Renal pelvis (tissue), 1 donor: ENCODE measurements at regions not wholly inside any gene's neighbourhood (a gene's known extent, or its start where the extent isn't known, plus 50 kb on each side); places are given as distances from the start of the nearest gene placed in this dataset.

ENCODE experiments used
- DNase-seq: peaks from one replicate; pipeline ENCODE4 v3.0.0-alpha.2; 2013

DNA sequence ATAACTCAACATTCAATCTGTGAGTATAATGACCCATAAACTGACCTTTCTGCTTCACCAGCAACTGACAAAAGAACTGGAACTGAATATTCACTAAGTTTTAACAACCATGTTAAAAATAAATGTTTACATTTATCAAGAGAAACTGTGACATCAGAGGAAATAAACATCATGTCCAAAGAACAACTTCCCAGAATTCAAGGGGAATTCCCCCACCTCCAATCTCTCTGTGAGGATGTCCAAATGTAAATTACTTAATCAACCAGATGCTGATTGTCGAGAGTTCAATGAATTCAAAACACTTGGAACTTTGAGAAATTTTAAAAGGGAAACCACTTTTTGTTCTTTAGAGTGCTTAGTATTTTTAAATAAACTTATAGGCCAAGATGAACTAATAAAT, 365.6 kb upstream of the ADGRL2 start:
- DNase-seq = no peak

DNA sequence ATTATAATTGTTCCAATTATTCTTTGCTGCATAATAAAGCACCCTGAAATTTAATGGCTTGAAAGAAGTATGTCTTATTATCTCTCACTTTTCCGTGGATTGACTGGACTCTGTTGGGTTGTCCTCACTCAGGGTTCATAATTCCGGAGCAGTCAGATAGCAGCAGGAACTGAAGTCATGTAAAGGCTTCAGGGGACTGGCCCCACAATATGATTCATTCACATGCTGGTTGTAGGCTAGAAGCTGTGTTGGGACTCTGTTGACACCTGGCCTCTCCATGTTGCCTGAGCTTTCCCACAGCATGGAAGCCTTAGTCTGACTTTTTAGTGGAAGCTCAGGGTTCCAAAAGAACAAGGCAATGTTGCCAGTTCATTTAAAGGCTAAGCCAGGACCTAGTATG, 367.1 kb upstream of the ADGRL2 start:
- DNase-seq = no peak

GRCh38 chr1:81432654-81433109, 368.1 kb upstream of the ADGRL2 start:
- DNase-seq = no peak

DNA sequence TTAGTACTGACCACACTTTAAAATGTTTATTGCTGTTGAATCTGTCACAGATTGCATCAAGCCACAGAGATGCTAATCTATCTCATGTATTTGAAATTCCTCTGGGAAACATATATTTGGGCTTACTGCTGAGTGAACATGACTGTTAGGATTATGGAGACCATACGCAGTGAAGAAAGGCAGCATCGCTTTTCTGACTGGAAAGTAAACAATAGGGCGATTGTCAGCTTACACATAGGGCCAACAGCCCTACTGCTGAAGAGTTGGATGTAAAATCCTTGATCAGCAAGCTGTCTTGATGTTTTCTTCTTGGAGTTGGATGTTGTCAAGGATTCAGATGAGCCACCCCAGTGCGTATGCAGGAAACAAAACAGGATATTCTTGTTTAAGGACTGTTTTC, 368.7 kb upstream of the ADGRL2 start:
- DNase-seq = no peak

GRCh38 chr1:81431624-81432000, 369.1 kb upstream of the ADGRL2 start:
- DNase-seq = no peak

DNA sequence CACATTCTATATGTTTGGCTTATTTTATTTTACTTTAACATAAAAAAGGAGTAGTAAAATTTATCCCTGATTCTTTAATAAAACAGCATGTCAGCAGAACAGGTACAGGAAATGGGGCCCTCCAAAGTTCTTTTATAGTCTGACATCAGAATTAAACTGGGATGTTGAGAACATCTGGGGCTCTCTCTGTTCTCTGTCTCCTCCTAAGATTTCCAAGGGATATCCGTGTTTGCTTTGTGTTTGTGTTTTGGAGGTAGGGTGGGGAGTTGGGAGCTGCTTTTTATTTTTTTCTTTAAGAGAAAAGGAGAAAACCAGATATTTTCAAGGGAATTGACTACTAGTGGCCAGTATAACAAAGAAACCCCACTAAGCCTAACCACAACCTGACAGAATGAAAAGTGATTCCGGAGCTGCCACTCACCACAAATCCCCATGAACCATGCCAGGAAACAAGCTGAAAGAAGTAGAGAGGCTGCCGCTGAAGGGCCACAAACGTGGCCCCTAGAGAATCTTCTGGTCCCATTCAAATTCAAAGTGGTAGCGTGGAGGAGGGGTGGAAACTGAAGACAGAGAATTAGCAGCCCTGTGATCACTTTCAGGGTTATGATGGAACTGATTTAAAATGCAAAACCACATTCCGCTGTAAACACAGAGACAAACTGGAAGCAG, 369.6 kb upstream of the ADGRL2 start:
- DNase-seq = no peak

- DNase-seq = no peak
These were observed 370.3 kb upstream of the ADGRL2 start for GRCh38 chr1:81430236-81430938.

GRCh38 chr1:81428998-81429397, 371.7 kb upstream of the ADGRL2 start:
- no peak for DNase-seq

DNA sequence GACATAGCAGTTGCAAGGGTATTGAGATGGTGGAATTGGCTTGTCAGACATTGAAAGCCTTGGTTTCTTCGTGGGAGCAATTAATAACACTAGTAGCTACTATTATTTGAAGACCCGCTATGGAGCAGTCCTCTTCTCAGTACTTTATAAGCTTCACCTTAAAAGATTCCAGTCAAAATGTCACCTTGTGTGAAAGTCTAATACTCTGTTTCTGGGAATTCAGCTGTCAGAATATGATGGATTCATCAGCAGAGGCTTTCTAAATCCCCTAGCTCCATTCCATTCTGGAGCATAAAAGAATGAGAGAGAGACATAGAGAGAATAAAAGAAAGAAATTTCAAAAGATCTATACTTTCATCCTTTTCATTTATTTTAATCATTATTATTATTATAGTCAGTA, 375.9 kb upstream of the ADGRL2 start:
- no peak for DNase-seq

DNA sequence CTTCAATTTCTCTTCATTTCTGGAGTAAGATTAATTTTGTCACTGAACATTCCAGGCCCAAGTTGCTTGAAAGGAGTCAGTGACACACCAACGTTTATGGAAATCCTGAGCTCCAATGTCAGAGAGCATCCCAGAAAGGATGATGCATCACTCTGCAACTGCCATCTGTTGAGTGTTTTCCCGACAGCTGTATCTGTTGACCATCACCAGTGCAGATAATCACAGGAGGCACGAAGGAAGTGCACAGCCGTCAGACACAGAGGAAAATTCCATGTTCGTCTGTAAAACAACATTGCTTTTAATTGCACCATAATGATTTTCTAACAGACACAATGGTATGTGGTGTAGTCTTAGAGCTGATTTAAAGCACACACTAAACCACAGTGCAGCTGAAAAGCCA, 376.7 kb upstream of the ADGRL2 start:
- no peak for DNase-seq

GRCh38 chr1:81420760-81421159, 380.0 kb upstream of the ADGRL2 start:
- DNase-seq = no peak

- no peak for DNase-seq
These were observed 386.2 kb upstream of the ADGRL2 start for GRCh38 chr1:81414488-81415015.

DNA sequence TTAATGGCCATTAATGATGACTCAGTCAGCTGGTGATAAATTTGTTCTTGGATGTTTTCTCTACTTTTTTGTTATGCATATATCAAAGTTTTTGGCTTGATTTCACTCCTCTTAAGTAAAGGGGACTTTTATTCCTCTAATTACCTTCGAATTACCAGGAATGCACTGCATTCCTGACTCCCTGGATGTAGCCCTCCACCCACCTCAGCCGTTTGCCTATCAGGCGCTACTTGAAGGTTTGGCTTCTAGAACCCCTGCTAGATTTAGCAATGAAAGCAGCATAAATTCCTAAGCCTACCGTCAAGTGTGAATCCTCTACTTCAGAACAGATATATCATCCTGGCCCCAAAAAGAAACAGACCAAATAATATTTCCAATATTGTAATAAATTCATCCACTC, 387.8 kb upstream of the ADGRL2 start:
- no peak for DNase-seq

- DNase-seq = no peak
These were observed 389.8 kb upstream of the ADGRL2 start for GRCh38 chr1:81410941-81411340.

DNA sequence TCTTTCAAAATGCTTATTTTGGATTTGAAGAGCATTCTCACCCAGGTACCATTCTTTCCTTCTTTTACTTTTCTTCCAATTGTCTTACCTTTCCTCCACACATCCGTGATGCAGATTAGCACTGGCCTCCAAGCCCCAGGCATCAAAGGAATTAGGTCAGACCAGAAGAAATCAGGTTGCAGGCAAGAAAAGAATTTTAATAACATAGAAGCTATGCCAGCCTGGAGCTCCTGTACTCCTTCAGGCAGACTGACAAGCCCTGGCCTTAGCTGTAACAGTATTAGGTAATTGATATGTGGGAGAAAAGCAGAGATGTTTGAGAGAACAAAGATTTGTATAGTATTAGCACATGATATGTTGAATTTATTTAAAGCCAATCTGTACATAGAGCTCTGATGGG, 390.4 kb upstream of the ADGRL2 start:
- DNase-seq = no peak

DNA sequence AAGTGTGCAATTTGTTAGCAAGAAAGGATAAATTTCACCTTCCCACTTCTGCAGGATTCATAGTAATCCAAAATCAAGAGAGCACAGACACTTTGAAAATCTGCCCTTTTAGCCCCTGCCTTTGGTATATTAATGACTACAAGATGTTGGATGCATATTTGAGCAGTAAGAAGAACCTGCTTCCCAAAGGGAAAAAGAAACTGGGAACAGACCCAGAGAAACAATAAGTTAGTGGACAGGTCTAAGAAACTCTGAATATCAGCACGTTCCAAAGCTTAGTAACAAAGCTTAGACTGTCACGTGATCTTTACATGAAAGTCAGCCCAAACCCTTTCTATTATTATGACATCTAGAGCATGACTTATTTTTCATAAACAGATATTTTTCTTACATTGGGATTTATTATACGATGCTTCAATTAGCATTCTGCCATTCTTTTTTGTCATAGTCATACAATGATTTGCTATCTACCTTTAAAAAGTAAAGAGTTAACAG, 390.9 kb upstream of the ADGRL2 start:
- no peak for DNase-seq

DNA sequence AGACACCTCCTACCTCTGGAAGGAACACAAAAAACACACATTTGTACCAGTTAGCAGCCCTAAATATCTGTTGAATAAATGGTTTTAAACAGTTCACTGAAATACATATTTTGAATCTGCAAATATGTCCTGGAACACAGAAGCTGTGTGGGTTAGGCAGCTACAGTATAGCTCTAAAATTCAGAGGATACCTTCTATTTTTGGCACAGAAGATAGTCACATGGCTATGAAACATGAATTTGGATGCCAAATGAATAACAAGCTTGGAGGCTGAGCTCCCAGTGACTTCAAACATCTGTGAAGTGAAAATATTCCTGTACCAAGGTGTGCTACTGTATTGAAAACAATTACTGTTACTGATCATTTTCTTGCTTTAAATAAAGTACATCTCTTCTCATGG, 391.5 kb upstream of the ADGRL2 start:
- DNase-seq = no peak

GRCh38 chr1:81408419-81408818, 392.3 kb upstream of the ADGRL2 start:
- no peak for DNase-seq

DNA sequence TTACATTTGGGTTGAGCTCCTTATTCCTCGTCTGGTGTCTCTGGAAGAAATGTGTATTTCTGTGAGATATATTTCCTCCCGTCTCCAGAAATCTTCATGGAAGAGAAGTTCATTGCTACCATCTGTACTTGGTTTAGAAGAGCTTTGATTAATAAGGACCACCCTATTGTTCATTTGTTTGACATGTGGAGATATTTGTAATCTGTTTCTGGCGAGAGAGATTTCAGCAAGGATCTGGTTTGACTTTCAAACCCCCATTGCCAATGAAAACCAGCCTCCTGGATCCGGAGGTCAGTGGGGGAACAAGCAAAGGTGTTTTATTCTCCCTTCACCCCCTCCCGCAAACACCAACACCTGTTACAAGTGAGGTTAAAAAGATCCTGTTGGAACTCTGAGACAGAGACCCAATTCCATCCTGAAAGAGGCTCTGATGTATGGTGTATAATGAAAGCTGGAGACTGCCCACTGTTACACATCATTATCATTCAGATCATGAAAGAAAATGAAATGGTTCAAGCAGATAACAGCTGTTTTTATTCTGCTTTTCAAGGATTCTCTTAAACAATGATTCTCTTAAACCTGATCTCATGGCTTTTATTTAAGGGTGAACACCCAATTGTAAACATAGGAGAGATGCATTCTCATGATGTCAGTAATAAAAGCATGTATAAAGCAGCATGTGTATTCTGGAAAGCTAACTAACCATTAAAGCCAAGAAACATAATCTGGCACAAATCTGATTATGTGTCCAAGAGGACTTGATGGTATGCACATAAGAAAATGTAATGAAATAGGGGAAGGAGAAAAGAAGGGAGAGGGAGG, 393.5 kb upstream of the ADGRL2 start:
- DNase-seq = no peak

DNA sequence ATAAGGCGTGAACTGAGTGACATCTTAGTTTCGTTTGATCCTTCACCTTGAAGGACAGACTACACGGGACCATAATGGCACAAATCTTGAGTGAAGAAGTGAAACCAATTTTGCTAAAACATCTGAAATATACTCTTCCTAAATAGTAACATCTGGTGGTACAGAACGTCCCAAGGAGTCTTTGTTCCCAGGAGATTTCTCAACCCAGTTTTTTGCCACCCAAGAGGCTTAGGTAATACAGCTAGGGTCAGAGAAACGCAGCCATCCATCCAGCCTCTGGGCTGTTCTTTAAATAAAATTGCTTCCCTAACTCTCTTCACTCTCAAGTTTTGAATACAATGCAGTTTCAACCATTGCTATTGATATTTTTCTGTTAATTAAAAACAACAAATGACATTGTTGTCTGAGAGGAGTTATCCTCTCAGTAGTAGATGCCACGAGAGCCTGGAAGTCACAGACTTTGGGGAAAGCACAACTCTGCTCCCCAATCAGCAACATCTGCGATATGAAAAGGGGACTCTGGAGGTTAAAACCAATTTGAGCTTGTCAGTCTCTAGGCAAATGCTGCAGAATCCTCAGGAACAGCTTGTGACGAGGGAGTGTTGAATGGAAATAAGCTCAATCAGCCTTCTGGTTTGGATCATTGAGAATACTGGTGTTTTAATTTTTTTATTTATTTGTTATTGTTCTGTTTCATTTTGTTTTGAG, 394.3 kb upstream of the ADGRL2 start:
- DNase-seq = no peak

DNA sequence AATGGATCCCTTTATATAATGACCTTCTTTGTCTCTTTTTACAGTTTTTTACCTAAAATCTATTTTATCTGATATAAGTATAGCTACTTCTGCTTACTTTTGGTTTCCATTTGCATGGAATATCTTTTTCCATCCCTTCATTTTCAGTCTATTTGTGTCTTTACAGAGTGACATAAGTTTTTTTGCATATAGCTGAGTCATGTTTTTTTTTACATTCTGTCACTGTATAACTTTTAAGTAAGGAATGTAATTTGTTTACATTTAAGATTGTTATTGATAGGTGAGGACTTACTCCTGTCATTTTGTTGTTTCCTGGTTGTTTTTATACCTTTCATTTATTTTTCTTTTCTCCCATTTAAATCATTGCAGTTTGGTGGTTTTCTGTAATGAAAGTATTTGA, 402.7 kb upstream of the ADGRL2 start:
- no peak for DNase-seq
